ENCODE measurements at regions not wholly inside any gene's neighbourhood (a gene's known extent, or its start where the extent isn't known, plus 50 kb on each side); places are given as distances from the start of the nearest gene placed in this dataset.
"Not testable (repeated sequence)": the region's sequence is repeated elsewhere in the genome, so short reads cannot be mapped to it uniquely, and the experiment has no call there.

DNA sequence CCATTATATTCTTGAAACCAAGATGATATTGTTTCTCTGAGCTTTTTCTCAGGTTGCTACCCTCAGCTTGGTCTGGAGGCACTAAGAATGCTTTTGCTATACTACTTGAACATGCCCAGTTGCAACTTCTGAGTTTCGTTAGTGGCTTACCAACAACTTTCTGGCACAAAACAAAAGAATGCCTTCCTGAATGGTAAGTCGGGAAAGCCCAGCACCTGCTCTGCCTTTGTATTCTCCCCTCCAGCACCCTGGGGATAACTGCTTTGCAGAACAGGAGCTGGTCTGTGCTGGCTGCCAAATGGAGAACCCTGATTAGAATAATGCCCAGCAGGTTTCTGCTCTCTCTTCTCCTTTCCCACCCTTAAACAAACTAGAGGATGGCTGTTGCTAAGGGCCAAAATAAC lies 149.3 kb downstream of the TGFB2 start:
- DNase-seq, result no peak

DNA sequence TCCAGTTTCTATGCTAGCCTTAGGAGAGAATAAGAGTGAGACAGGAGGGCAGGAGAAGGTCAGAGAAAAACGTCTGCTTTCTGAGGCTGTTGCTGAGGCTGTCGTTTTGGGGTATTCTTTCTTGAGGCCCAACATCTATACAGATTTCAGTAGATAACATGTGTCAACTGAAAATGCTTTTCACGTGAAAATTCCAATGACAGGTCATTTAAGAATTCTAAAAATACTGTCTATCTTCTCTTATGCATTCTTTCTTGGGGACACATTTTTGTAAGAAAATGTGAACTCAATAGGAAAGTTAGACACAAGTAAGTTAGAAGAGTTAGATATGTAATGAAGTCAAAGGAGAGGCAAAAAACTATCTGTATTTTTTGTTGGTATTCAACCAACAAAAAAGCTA lies 150.8 kb downstream of the TGFB2 start:
- DNase-seq, result no peak

DNA sequence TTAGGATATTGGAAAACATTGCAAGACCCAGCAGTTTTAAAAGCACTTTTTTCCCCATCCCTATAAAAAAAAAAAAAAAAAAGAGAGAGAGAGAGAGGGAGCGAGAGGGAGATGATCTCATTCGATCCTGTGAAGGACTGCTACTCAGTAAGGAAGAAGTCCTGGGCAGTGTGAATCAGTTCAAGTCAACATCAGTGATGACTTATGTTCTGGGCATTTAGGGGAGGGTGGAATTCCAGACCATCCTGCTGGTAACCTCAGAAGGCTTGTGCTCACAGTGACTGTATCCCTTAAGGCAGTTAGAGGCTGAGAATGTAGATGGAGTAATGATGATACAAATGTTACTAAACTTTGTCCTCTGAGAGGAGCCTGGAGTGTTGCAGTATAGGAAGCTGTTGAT lies 151.4 kb downstream of the TGFB2 start:
- DNase-seq, result no peak

DNA sequence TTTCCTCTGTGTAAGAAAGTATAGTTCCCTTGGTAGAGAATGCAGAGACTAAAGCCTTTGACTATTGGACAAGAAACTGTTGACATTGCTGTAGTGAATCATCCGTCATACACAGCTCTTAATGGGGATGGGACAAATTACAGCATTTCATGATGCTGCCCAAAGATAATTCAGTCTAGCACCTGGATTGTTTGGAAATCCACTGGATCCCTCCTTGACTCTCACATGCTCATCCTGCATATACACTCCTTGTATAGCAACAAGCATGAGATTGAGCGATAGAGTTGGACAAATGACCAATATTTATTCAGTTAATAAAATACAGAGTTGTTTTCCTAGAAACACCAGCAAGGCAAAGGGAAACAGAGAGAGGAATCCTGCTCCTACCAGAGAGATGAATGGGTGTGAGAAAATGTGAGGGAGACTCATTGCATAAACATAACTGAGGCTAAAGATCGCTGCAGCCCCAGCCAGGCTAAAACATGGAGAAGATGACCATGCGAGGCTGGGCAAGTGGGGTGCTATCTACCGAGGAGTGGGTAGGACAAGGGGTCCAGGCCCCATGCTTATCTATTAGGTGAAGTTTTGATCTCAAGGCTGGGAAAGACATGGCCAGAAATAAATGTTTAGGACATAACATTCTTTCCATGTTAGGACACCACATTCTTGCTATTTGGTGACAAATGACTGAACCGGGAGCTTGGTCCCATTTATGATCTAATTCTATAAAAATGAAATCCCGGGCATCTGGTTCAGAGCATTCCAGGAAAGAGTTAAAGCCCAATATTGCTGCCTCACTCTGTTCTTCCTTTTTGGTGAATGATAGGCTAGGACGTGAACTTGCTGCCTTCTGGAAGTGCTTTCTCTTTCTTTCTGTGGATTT lies 153.2 kb downstream of the TGFB2 start:
- no peak for DNase-seq

DNA sequence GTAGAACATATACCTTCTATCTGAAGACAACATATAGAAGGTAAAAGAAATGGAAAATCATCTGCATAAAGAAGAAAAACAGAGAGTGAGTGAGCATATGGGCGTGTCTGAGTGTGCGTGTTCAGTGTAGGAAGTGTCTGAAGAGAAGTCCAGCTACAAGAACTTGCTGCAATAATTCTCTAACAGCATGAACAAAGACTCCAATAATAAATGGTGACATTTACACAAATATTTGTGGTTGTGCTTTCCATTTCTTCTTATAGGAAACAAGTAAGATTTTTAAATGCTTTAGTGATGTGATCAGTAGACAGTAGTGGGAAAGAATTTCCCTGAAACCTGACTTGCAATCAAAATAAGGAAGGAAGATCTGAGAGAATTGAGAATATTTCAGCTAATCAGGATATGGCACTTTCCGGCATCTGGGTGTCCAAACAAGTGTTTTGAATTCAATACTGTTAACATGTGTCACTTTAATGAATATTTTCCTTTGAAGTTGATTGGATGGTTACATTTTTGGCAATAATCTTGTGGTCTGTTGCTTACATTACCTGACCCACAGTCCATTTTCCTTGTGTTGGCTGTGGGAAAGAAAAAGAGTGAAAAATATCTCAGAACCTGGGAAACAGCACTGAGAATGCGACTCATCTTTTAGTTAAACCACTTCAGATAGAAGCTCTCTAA lies 154.0 kb downstream of the TGFB2 start:
- DNase-seq, result no peak

DNA sequence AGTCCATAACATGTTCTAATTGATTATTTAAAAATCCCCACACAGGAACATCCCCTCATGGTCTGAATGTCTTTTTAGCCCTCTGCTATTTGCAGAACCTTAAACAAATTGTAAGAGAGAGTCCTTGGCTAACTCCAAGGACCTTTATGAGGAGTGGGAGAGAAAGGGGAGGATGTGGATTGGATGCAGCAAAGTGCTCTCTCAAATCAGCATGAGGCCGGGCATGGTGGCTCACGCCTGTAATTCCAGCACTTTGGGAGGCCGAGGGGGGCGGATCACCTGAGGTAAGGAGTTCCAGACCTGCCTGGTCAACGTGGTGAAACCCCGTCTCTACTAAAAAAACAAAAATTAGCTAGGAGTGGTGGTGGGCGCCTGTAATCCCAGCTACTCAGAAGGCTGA lies 154.8 kb downstream of the TGFB2 start:
- no peak for DNase-seq

DNA sequence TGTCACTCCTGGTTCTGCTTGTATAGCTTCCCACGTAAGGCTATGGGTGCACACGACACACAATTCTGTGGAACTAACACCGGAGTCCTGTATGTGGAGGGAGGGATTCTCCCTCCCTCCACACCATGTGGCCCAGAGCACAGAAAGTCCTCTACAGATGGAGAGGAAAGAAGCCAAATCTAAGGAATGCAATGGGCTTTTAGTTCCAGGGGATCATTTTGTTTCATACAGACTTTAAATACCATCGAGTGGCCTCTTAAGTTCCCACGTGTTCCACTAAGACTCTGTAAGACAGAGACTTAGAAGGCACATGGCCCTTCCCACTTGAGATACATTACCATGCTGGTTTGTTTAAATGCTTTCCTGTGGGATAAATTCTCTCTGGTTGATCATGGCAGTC lies 156.0 kb downstream of the TGFB2 start:
- DNase-seq, result no peak

DNA sequence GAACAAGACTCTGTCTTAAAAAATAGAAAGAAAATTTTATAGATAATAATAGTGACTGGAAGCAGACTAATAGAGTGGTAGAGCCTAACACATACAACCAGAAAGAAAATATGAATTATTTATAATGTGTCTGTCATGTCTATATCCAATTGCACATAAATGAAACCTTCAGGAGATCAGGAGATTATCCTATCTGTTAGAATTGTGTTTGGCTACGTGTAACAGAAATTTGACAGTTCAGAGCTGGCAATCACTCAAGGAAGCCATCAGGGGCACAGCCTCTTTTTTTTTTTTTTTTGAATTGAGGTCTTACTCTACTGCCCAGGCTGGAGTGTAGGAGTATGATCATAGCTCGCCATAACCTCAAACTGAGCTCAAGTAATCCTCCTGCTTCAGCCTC lies 157.2 kb downstream of the TGFB2 start:
- DNase-seq, result no peak

DNA sequence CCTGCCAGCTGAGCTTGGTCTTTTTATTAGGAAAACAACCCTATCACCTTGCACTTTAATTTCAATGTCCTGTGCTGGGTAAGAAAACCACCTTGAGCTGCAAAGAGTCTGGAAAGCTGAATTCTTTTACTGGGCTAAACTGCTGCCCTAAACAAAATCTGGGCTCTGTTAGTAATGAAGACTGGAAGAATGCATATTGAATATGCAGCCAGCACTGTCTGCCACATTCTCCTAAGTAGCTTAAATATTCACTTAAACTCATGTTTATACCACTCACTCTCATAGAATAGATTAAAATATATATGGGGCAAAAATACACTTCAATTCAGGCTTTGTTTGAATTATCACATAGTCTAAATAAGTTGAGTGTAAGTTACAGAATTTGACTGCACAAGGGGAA lies 158.0 kb downstream of the TGFB2 start:
- no peak for DNase-seq

DNA sequence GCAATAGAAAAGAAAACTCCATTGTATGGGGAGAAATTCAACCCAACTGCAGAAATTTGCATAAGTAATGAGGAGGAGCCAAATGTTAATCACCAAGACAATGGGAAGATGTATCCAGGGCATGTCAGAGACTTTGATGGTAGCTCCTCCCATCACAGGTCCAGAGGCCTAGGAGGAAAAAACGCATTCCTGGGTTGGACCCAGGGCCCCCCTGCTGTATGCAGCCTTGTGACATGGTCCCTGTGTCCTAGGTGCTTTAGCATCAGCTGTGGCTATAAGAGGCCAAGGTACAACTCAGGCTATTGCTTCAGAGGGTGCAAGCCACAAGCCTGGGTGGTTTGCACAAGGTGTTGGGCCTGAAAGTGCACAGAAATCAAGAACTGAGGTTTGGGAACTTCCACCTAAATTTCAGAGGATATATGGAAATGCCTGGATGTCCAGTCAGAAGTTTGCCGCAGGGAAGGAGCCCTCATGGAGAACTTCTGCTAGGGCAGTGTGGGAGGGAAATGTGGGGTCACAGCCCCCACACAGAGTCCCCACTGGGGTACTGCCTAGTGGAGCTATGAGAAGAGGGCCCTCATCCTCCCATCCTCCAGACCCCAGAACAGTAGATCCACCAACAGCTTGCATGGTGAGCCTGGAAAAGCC lies 162.3 kb downstream of the TGFB2 start:
- DNase-seq, result no peak

DNA sequence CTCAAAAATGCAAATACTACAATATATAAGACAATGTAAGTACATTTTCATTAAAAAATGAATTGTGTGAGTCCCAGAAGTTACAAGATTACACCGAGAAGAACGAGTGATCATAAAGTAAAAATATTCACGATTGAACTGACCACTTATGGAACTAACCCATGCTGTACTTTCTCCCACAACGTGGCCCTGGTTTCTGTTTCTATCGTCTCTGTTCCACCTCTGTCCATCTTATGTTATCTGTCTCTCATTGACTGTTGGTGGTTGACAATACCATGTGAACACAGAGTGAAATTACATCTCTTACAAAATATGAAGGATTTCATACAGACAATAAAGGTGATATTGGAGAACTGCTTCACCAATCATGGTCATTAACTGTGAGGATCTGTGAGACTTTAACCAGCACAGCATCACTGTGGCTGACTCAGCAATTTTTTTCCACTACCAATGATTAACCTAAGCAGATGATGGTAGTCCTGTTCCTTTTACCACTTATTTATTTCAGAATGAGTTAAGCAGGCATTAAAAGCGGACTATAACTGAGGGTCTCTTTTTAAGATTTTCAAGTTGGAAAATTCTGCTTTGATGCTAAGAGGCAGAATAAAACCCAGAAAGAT lies 165.1 kb downstream of the TGFB2 start:
- no peak for DNase-seq

DNA sequence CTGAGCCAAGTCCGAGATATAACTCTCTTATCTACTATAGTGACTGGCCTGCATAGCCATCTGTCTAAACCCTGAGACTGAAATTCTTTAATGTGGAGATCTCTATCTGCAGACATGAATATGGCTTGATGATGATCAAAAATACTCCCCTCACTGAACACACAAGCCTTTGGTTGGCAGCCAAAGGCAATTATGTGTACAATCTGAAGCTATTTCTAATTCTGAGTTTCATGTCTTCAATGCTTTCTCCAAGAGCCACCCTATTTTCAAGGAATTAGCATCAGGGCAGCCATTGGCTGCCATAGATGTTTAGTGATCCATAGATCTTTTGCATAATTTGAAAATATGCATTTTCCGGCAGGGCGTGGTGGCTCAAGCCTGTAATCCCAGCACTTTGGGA lies 168.2 kb downstream of the TGFB2 start:
- no peak for DNase-seq

DNA sequence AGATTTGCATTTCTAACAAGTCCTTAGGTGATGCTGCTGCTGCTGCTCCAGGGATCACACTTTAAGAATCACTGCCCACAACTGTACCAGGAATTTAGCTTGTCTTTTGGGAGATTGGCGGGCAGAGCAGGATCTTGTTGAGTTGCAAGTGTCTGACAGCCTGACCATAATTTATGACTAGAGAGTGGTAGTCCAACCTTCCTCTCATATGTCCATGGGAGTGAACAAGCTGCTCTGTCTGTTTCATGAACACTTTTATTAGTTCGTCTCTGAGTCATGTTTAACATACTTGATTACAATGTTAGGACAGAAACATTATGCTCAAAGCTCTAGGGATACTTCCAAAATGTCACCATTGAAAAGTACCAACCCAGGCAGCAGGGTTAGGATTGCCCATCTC lies 169.6 kb downstream of the TGFB2 start:
- DNase-seq, result no peak

DNA sequence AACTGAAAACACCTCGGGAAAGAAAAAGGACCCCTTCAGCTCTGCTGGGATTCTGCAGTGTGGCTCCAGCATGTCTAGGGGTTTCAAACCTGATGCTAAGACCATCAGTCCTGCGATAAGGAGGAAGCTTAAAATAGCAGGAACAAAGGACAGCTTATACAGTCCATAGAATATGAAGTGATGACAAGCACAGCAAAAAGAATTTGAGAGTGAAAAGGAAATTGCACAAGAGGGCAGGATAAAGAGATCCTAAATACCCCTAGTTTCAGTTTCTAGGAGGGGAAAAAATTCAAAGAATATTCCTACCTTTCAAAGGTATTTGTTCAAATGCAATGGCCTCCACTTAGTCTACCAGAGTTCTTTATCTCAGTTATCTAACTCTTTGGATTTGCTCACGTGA lies 171.4 kb downstream of the TGFB2 start:
- DNase-seq, result no peak

DNA sequence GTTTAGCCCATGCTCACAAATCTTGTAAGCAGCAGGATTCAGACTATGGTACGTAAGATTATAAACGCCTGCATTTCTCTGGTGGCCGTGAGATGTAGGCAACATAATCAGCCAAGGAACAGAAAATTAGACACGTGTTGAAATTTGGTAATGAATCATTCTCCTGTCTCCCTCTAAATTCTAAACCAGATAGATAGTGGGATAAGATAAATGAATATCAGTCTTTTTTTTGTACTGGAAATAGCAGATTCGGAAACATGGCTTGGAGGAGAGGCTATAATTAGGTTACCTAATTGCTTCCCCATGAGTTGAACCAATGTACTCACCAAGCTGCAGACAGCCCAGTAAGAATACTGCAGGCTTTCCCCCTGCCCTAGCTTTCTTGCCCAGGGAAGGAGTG lies 172.3 kb downstream of the TGFB2 start:
- DNase-seq, result no peak

DNA sequence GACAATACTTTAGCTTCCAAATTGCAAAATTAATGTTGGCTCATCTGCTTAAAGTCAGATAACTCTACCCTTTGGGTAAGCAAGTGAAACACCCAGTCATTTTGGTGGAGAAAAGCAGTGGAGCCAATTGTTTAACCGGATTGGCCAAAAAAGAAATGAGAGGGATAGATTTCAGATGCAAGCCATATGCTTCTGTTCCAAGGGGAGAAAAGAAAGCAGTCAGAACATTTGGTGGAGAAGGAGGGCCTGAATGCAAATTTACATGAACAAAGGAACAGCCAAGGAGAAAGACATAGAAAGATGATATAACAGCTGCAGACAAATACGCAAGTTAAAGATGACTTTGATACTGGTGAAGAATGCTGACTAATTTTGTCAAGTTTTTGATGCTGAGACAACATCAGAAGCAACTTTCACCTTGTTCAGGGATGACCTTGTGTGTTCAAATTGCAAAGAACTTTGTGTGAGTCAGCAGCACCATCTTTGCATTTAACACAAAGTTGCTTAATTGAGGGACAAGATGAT lies 173.1 kb downstream of the TGFB2 start:
- no peak for DNase-seq

DNA sequence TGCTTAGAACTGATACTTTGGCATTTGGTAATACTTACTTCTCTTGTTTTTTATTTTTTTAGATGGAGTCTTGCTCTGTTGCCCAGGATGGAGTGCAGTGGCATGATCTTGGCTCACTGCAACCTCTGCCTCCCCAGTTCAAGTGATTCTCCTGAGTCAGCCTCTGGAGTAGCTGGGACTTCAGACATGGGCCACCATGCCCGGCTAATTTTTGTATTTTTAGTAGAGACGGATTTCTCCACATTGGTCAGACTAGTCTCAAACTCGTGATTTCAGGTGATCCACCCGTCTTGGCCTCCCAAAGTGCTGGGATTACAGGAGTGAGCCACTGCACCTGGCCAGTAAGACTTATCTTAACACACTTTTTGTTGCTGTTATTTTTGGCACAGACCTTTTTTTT lies 175.5 kb downstream of the TGFB2 start:
- not testable (repeated sequence) for DNase-seq

DNA sequence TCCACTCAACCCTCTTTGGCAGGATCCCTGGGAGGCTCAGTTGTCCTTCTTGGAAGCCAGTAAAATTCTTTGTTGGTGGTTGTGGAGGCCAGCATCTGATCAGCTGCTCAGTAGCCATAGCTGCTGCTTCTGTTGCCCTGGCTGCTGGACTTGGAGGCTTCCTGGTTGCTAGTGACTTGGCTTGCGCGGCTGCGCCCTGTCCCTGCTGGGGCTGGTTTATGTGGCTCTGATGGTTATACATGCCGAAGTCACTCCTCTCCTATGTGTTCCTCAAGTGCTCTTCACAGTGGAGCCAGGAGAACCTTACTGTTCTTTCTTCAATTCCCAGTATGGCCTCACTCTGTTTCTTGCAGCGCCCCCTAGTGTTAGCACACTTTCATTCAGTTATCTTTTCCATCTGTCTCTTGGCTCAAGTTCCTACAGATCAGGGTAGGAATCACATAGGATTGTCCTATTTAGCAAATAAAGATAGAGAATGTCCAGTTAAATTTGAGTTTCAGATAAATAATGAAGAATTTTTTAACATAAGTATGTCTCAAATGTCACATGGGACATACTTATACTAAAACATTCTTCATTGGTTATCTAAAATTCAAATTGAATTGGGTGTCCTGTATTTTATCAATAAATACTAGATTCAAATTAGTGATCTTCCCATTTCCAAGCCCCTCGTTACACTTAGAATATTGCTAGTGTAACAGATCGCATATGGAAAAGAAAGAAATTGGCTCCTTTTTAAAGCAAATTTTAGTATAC lies 176.5 kb downstream of the TGFB2 start:
- DNase-seq, result peak in 1 of 2 experiments; percentile 18

DNA sequence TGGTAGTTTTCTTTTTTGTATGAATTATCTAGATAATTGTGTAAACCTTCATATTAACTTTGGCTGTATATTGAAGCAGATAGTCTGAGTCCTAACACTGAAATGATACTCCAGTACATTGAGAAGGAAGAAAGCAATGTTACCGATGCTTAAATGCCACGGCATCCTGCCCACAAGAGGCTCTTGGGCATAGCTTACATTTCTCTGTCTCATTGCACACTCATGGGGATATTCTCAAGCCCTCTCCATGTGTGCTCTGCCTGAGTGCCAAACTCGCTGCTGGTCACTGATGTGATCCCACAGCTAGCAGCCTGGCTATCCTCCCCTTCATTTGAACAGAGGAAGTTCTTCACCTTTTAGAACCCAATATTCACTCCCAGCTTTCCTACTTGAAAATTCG lies 179.4 kb downstream of the TGFB2 start:
- no peak for DNase-seq

DNA sequence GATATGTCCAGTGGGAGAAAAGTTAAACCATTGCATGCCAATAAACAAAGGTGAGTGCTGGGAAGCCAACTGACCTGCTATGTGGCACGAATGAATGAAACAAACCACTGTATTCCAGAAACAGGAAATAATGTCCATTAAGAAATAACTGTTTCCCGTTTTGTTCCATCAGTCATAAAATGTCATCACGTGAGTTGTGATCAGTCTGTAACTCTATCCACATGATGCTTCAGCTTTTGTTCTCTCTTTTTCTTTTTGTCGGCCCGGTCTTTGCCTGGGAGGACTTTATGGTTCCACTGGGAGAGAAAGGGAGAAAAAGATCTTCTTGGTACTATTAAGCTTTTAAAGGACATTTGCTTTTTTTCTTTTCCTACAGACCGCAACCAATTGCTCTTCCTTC lies 179.9 kb downstream of the TGFB2 start:
- DNase-seq, result no peak

DNA sequence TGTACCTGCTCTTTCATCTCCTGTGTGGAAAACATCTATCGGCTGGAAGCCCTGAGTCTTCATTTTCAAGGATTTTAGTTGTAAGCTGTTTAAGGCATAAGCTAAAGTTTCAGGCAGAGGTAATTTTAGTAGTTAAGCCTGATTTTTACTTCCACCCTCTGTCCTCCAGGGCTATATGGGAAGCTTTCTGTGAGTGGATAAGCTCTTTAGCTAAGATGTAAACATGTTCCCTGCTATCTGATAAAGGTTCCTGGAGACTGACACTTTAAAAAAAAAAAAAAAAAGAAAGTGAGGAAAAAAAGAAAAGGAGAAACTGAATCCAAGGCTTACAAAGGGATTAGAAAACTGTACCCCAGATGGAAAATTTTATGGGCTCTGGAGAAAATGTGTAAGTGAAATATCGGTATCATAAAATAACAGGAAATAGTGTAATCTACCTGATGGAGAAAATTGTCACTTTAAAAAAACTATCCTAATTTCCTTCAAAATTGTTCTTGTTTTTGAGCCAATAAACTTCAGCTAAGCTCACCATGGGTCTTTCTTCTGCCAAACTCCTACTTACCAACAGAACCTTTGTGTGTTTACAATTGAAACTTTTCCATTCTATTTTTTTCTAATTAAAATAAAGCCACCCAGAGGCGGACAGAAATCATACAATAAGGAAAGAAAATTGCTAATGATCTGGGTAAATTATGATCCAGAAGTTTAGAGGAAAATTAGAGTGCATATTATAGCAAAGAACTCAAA lies 180.5 kb downstream of the TGFB2 start:
- no peak for DNase-seq

DNA sequence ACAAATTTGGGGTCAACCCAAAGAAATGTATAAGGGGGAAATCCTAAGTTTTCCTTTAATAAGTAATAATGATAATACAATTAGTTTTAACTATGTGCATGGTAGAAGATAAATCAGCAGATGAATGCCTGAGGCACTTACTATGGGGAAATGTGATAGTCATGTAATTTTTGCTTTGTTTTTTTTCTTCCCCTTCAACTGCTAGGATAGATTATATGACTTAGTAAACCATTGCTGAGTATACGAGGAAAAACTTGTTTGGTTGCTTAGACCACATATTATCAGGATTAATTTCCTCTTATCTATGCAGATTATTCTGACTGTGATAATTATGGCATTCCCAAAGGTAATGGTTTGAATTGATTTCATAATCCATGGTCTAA lies 181.1 kb downstream of the TGFB2 start:
- no peak for DNase-seq
